ENCODE measurements at regions not wholly inside any gene's neighbourhood (a gene's known extent, or its start where the extent isn't known, plus 50 kb on each side); places are given as distances from the start of the nearest gene placed in this dataset.

DNA sequence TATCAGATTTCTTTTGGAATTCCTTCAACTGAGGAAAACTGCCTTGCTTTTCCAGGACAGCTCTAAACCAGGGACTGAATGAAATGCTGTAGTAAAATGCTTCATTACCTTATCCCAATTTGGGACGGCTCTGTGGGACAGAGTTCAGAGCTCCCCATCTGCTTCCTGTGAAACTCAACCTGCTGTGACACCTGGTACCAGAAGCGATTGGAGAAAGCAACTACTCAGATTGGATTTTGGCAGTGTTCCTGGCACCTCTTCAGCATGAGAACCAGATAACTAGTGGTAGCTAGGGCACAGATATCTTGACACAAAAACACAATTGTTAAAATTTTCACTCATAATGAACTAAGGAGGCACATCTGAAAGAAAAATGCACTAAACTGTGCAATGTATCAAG is 539.1 kb downstream of the SI start:
- peak; percentile 2 for DNase-seq

DNA sequence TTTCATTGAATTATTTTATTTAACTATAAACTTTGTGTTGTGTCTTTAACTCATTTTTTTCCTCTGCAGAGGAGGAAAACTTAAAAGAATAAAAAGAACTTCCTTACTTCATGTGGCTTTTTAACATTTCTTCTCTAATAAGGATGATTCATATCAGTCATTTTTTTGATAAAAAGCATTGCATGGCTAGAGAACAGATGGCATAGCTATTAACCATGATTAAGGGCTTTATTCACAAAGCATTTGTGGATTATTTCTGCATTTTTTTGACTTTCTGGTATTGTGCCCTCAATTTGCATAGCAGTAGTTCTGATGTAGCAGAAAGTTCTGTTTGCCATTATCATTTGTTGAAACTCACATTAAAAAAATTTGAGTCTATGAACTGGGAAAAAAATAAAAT is 540.8 kb downstream of the SI start:
- no peak for DNase-seq

DNA sequence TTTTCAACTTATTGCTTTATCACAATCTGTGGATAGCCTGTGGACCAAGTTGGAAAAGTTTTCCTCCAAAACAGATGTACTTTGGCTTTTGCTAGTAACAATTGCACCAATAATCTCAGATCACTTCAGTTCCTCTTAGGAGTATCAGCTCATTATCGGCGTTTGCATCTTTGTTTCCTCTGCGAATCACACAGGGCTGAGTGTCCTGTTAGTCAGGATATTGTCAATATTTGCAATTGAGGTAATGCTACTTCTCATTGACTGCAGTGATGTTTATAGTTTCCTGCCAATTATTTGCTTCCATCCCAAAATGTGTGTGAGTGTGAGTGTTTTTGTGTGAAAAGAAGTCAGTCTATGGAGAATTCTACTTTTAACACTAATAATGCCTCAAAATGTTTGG is 545.0 kb downstream of the SI start:
- peak; percentile 88 for DNase-seq

DNA sequence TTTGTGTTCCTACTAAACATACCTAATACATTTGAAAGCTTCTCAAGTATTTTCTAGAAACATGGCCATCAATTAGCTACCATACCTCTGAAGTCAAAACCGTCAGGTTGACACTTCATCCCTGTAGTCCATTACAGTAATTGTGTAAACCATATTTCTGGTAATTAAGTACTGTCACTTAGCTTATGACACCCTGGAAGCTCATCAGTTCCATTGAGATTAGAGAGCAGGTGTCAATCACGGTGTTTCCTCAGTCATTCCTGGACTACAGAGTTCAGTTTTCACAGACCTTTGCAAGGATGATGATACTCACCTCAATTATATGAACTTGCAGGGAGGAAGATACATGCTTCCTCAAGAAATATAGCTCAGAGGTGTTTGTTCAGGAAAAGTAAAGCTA is 552.0 kb downstream of the SI start:
- no peak for DNase-seq

DNA sequence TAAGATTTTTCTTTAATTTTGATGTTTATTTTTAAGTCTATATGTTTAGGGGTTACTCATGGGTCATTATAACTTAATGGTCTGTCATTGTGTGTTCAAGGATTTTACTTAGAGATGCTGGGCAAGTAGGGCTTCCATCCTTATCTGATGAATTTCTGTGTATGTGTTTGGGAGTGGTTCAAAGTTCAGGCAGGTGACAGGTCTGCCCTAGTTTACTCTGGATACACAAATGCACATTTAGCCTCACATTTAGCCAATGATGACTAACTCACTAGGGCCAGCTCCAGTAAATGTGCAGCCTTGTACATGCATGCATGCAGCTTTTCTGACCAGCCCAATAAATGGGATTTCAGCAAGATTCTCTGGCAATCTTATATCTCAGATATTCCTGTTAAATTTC is 554.1 kb downstream of the SI start:
- peak; percentile 73 for DNase-seq

DNA sequence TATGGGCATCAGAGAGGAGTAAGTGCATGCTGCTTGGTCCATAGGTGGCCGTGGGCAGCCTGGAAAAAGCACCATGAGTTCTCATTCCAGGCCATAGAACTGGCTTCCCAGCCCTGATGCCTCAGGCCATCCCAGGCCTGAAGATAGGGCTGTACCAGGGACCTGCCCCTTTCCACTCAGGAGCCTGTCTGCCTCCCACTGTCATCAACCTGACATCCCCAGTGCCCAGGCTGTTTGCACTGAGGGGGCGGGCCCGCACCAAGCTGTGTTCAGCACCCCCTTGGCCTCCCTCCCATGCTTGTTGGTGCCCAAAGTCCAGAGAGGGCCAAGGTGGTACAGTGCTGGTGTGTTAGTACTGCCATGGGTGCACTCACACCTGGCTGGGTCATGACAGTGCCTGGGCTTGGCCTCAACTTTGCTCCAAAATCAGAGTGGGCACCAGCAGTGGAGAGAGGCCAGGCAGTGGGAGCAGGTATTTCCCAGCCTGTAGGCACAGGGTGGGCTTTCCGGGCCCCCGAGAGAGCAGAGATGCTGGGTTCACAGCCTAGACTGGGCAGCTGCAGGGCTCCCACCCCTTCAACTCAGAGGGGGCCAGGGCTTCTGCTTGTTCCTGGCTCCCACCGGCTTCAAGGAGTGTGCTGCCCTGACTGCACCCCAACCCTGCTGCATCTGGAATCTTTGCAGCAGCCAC is 556.1 kb downstream of the SI start:
- no peak for DNase-seq

DNA sequence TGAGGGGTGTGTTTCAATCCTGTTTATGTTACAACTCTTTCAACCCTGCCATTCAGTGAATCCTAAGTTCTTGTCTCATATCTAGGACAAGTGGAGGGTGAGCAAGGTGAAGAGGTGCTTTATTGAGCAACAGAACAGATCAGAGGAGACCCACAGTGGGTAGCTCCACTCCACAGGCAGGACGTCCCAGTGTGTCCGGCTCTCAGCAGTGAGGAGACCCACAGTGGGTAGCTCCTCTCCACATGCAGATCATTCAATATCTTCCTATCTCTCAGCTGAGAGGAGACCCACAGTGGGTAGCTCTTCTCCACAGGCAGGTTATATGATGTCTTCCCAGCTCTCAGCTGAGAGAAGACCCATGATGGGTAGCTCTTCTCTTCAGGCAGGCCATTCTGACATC is 556.7 kb downstream of the SI start:
- peak; percentile 22 for DNase-seq

DNA sequence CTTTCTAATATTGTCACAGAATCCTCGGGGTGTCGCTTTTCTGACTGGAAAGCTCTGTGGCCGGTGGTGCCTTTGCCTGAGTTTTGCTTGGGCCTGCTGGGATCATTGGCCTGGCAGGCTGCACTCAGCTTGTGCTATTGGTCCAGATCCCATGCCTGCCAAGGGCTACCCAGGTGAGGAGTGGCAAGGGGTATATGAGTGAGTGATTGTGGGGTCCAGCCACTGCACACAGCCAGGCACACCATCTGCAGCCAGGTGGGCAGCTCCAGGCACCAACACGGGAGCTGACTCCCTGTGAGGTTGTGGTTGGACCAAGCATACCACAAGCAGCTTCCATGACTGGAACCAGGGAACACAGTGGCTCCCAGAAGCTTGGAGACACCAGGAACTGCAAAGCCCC is 557.2 kb downstream of the SI start:
- no peak for DNase-seq

DNA sequence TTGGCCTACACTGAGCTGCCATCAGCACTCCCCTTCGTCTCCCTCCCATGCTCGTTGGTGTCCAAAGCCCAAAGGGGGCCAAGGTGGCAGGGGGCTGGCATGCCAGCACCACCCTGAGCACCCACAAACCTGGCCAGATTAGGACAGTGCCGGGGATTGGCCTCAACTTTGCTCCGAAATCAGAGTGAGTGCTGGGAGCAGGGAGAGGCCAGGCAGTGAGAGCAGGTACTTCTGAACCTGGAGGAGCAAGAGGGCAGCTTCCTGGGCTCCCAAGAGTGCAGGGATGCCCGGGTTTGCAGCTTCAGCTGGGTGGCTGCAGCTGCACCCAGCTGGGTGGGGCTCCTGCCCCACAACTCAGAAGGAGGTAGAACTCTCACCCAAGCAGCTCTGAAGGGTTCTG is 563.0 kb downstream of the SI start:
- DNase-seq, result no peak

DNA sequence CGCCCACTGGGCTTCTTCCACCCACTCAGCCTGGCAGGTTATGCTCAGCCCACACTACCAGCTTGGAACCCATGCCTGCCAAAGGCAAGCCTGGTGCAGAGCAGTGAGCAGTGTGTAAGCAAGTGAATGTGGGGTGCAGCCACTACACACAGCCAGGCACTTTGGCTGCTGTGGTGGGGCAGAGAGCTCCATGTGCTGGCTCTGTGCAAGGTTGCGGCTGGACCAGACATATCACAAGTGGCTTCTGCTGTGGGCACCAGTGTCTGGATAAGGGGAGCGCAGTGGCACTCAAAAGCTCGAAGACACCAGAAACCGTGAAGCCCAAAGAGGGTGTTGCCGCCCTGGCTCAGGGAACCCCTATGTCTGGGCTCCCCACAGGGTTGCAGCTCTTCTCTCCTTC is 563.7 kb downstream of the SI start:
- no peak for DNase-seq

DNA sequence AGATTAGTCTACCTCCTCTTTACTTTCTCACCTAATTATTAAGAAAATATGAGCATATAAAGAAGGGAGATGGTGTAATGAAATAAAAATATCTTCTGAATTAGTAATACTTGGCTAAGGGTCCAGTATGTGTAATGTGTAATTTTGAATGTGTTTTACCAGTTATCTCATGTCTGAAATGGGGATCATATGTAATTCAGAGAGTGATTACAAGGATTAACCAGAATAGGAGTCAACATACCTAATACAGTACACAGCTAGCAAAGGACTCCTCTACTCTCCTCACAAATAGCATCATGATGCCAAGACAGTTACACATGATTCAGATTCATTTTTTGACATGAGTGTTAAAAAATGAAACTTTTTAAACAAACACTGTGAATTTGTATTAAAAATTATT is 570.4 kb downstream of the SI start:
- DNase-seq, result no peak

DNA sequence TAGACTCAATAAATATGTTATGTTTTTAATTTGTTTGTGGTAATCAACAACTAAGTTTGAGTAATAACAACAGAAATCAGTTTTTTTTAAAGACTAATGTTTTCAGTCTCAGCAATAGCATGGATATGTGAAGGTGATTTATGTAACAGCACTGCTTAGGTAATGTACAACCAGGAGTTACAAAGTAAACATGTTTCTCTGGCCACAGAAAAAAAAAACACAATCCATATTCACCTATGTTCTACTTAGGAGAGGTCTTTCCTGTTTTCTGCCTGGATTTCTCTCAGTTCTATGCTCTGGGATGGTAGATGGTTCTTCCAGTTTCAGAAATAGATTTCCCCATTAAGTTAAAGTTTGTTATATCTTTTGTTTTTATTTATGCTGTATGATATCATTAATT is 579.4 kb downstream of the SI start:
- DNase-seq, result peak; percentile 83

DNA sequence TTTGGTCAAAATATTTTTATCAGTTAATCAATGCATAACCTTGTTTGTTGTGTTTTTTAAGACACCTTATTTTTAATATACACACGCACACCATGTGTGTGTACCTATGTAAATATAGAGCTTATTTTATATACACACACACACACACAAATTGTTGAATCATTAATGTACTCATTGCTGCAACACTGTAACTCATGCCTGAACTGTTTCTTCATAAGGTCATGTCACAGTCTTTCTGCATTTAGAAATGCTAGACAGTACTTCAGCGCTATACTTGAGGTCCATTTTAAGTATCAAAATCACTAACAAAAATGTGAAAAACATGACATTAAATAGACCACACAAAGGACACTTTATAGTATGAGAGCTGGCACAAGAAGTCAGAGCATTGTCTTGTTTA is 589.4 kb downstream of the SI start:
- no peak for DNase-seq

DNA sequence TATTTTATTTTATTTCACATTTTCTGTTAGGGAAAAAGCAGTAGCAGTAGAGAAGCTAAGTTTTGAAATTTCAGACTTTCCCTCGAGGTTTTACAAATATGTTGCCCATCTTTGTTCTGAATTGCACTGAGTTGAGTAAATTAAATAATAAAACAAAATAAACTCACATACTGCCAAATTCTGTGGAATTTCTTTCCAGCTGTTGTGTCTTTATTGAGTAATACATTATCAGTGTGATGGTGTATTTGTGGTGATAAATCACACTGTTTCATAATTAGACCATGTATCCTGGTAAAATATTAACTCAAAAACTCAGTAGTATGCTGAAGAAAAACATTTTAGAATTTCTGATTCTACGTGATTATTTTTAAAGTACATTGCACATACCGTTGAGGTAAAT is 592.1 kb downstream of the SI start:
- no peak for DNase-seq

DNA sequence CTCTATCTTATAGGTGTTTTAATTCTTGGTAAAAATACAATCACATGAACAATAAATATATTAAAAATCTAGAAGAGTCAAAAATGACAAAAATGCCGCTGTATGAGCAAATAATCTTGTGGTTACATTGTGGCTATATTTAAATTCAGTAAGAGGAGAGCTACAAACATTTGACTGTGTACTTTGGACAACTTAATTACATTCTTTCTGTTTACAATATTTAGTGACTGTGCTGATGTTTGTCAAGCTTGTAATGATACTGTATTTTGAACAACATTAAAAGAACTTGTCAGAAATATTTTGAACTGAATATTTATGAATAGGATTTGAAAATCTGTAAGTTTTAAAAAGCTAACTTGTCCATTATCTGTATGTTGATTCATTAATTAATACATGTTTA is 598.3 kb downstream of the SI start:
- DNase-seq, result no peak

DNA sequence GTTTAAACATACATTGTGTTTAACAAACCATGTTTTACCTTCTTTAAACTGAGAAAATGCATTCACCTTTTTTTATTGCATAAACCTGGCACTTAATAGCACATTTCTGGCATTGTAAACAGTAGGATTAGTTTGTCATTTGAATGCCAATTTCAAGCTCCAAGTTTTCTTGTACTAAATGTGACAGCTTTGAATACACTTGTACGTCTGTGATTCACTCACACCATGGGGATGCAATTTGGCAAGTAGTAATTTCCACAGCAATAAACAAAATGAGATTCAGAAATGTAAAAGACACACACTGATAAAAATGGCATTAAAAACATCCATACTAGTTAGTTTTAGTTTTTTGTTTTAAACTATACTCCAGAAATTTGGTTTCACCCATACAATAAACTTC is 598.9 kb downstream of the SI start:
- DNase-seq, result no peak

DNA sequence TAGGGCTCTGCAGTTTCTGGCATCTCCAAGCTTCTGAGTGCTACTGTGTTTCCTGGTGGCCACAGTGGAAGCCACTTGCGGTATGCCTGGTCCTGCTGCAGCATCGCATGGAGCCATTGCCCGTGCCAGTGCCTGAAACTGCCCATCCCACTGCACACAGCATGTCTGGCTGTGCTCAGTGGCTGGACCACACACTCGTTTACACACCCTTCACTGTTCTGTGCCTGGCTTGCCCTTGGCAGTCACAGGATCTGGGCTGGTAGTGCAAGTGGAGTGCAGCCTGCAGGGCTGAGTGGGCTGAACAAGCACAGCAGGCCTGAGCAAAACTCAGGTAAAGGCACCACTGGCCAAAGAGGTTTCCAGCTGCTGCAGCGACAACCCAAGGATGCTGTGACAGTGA is 600.0 kb downstream of the SI start:
- DNase-seq, result no peak

DNA sequence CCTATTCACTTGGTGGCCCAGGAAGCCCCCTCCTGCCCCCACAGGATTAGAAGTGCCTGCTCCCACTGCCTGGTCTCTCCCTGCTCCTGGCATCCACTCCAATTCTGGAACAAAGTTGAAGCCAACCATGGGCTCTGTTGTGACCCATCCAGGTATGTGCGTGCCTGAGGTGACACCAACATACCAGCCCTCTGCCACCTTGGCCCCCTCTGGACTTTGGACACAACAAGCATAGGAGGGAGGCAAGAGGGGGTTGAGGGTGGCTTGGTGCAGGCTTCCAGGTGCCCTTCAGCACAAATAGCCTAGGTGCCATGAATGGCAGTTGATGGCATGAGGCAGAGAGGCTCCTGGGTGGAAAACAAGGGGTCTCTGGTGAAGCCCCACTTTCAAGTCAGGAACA is 600.9 kb downstream of the SI start:
- DNase-seq, result no peak

DNA sequence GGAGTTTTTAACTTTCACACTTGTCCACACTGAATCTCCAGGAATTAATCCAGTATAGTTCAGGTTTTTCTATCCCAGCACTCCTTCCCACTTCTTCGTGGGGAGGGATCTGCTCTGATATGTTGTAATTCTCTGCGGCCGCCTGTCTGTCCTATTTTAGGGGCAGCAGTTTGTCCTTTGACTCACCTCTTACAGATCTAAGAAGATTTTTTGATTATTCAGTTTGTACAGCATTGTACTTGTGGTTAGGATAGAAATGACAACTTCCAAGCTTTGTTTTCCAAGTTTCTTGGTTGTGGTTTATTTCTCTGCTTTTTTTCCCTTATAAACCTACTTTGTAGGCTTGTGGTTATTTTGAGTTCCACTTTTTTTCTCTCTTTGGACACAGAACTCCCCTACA is 601.7 kb downstream of the SI start:
- DNase-seq, result no peak

DNA sequence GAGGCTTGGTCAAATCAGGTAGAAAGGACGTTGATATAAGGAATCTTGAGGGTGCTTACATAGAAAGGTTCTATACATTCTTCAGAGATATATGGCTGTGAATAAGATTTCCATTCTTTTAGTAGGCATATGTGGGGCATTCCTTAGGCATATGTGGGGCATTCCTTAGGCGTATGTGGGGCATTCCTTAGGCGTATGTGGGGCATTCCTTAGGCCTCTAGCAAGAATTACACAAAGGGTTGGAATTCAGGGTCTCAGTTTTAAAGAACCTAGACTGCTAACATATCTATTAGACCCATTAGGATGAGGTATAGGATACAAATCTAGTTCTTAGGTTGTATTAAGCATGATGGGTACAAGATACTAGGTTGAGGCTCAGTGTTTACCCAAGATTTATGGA is 607.8 kb downstream of the SI start:
- no peak for DNase-seq

DNA sequence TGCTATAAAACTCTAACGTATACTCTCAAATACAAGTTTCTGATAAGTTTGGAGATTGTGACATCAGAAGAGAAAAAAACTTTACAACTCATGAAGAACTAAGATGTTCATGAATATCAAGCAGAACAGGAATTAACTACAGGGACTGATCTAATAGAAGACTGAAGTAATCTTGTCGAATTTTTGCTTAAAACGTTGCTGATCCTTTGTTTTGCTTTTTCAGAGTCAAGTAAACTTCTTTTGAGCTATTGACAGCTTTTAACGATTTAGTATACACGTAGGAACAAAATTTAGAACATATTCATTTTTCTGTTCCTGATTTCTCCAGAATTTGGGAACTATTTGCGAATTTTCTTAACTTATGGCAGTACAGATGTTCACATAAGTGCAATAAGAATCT is 610.2 kb downstream of the SI start:
- peak; percentile 4 for DNase-seq

DNA sequence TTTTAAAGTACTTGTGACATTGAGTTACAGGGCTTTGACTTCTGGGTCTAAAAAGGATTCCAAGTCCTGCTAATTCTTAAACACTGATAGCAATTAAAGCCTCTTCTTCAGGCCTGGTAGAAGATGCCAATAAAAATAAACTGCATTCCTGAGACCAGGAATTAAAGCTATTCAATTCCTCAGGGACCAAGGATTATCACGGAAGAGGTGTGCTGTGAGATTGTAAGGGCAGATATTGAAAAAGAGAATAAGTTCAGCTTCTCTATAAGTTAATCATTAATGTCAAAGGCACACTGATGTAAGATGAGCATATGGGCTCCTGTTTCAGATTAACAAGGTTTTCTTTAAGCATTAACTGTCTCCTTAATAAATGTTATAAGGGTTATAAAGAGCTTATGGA is 611.3 kb downstream of the SI start:
- DNase-seq, result peak; percentile 49

DNA sequence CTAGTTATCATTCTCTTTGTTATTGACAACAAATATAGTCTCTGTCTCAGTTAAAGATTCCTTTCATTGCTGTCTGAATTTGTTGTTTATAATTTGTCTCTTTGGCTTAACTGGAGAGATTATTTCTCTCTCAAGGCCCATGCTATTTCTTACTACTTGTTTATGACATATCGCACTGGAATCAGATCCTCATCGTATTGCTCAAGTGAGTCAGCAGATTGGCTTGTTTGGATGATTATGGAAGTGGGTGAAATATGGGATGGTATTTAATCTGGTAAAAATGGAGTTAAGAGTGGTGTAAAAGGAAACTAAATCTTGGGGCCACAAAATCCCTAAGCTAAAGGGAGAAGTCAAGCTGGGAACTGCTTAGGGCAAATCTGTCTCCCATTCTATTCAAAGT is 613.1 kb downstream of the SI start:
- DNase-seq, result no peak

DNA sequence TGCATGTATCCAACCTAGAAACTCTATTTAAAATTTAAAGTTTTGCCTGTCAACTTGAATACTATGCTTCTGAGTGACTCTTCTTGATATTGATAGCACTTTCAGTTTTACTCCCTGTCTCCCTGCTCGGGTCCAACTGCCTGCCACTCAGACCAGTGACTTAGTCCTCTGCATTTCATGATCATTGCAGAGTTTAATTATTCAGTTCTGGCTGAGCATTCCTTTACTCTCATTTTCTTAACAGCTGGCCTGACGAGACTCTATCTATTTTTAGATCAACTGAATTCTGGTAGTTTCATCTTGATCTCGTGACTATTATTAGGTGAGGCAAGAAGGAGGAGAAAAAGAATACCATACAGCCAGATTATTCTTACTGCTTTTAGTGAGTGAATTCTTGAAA is 617.4 kb downstream of the SI start:
- no peak for DNase-seq

DNA sequence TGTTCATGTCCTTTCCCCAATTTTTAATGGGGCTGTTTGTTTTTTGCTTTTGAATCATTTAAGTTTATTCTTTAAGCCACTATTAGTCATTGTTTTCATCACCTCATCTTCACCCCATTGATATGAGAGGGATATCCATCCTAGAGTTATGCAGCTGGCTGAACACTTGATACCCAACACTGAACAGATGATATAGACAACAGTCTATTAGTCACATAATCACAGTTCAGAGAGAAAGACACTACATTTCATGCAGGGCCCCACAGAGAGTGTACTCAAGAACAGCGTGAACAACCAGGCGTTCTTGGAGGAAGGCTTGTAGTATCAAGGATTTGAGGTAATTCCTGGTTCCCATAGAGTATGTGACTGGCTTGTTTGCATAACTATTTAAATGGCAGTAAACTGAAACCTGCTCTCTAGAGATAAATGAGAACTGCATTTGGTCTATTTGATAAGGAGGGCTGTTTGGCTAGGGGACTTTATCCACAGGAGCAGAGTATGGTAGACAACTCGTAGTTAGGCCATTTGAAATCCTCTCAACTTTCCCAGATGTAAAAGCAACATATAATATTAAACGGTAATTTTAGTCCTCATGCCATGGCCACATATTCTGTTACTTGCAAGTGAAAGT is 618.7 kb downstream of the SI start:
- peak; percentile 59 for DNase-seq
